ENCODE measurements at regions not wholly inside any gene's neighbourhood (a gene's known extent, or its start where the extent isn't known, plus 50 kb on each side); places are given as distances from the start of the nearest gene placed in this dataset.

DNA sequence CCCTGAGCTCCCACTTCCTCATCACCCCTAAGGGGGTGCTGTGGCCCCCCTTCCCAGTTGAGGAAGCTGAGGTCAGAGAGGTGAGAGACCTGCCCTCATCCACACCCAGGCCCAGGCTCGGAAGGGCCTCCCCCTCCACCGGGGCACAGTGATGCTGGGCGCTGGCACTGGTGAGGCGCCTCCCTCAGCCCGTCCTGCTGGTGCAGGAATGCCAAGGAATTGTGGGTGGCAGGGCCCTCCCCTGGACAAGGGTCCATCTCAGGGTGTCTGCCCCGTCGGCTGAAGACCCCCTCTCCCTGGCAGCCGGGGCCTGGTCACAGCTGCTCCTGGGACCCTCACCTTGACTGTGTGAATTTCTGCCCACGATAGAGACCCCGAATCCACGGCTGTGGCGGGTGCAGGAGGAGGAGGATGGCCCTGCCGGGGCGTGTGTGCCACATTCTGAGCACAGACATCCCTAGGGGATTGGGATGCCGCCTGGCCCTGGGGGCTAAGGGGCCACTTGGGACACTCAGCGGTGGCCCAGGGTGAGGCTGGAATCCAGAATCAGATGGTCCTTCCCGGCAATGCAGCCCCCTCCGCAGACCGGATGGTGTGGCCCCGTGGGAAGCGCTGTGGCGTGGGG is 70.2 kb upstream of the GATA5 start:
- no peak for DNase-seq (ENCODE audit: low spot score)

DNA sequence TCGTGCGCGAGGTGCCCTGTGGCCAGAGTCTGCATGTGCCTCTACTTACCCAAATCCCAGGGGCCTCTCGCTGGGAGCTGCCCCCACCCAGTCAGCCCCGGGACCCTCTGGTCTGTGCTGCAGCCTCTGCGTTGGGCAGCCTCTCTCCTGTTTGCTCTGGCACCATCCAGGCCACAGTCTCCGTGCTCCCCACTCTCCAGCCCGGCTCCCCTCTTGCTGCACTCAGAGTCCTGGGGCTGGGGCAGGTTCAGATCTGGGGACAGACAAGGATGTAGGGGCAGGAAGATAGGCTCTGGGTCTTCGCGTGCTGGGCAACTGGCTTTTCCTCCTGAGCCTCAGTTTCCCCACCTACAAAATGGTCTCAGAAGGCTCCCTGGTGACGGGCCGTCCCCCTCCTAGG is 70.8 kb upstream of the GATA5 start:
- DNase-seq (ENCODE audit: low spot score) = no peak

- no peak for DNase-seq (ENCODE audit: low spot score)
Measured at GRCh38 chr20:62547364-62547763, 71.6 kb upstream of the GATA5 start.

DNA sequence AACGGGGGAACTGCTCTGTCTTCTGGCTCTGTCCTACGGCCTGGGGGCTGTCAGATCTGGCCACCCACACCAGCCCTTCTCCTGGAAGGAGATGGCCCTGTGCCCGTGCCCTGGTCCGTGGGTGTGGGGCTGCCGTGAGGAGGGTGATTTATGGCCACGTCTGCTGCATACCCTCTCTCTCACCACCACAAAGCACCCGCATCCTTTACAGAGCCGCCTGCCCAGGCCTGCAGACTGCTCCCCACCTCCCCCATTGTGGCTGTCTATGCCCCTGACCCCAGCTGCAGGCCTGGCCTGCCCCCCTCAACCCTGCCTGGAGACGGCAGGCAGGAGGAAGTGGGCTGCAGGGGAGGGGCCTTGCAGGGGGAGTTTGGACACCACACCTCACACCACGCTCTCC is 72.7 kb upstream of the GATA5 start:
- no peak for DNase-seq (ENCODE audit: low spot score)

DNA sequence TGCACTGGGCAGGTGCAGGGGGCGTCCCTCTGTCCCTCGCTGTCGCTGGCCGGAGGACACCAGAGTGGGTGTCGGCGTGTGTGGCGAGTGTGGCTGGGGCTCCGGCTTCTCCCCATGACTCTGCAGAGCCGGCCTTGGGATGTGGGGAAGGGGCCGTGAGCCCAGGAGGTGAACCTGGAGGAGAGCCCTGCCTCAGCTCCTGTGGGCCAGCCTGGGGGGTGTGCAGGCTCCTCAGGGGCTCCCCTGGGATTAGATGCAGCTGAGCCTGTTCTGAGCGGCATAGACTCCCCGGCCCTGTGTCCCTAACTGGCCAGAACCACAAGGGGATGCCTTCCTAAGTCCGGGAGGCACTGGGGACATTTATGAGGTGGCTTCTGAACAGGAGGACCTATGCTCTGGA is 73.2 kb upstream of the GATA5 start:
- no peak for DNase-seq (ENCODE audit: low spot score)

DNA sequence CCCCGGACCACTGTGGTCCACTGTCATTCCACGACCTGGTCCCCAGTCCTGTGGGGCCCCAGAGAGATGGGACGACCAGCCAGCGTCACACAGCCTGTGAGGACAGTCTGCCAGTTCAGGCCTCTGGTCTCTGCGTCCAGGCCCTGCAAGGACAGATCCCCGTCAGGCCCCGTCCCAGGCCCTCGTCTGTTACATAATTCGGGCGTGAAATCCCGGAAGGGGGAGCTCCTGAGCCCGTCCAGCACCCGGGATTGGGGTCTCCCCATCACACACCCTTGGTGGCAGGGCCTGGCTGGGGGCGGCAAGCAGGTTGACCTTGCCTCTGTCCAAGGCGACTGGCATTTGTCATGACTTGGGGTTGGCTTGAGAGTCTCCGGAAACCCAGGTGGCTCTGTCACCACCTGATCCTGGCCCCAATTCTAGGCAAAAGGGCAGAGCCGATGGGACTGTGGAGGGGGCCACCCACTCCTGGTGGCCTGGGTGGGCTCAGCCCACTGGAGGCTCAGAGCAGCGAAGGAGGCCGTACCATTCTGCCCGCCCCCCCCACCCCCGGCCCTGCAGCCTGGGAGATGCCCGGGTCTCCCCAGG is 73.8 kb upstream of the GATA5 start:
- no peak for DNase-seq (ENCODE audit: low spot score)

DNA sequence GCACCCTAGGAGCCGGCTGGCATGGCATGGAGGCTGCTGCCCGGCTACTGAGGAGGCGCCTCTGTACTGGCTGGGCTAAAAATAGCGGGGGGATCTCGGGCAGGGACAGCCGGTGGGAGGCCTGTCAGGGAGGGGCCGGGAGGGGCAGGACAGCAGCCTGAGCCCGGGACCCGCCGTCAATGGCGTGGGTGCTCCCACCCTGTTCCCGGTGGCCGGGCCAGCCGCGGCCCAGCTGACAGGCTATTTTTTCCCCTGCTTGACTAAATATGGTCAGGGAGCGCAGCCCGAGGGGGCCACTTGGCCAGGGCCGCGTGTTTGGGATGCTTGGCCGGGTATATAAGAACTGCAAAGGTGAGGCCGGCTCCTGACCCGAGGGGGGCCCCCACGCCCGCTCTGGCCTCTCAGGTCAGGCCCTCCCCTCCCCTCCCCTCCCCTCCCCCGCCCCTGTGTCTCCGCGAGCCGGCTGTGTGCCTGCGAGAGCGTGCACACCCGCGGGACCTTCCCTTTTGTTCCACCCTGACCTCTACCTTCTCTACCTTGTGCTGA is 74.4 kb upstream of the GATA5 start:
- DNase-seq (ENCODE audit: low spot score) = no peak

DNA sequence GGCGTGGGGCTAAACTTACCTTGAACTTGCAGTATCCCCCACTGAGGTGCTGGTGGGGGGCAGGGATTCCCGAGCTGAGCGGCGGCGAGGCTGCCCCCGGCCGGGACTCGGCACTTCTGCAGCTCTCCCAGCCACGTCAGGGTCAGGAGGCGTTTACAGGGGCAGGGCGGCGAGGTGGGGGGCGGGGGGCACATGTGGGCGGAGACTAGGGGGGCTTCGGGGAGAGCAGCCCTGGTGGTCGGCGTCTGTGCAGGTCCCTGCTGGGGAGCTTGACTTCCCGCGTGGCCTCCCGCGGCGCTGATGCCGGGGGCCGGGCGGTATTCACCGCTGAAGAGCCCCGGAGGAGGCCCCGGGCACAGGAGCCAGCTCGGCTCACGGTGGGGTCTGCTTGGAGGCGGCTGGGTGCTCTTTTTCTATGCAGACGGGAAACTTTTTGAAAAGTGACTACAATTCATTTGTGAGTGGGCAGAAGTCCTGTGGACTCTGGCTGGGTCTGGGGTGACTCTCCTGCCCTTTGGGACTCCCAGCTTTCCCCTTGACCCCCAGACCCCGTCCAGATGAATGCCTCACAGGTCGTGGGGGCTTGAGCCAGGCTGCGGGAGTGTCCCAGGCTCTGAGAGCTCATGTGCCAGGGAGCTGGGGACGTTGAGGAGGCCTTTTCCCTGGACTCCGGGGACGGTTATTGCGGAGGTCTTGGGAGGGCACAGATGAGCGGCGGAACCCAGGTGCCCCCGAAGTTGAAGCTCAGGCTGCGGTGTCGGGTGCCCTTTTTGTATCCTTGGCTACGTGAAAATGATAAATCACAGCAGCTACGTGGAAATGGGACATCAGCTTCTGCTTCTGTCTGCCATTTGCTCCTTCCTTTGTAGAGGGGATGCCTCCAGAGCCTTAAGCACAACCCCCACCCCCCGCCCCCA is 75.9 kb upstream of the GATA5 start:
- no peak for DNase-seq (ENCODE audit: low spot score)

DNA sequence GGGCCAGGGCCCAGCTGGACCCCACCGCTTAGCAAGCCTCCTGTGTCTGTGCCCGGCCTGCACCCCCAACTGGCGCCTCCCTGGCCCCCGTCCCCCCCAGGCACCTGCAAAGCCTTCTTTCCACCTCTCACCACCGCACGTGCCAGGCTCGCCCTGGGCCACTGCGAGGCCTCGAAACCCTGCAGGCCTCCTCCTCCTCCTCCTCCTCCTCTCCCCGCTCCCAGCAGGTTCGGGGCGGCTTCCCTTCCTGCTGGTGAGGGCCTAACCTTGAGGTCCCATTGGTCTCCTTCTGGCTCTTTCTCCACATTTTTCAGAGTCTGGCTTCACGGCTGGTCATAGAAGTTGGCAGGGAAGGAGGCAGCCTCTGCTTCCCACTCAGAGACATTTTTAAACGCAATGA is 76.8 kb upstream of the GATA5 start:
- DNase-seq (ENCODE audit: low spot score) = no peak

- no peak for DNase-seq (ENCODE audit: low spot score)
Measured at GRCh38 chr20:62553136-62553837, 77.5 kb upstream of the GATA5 start.

DNA sequence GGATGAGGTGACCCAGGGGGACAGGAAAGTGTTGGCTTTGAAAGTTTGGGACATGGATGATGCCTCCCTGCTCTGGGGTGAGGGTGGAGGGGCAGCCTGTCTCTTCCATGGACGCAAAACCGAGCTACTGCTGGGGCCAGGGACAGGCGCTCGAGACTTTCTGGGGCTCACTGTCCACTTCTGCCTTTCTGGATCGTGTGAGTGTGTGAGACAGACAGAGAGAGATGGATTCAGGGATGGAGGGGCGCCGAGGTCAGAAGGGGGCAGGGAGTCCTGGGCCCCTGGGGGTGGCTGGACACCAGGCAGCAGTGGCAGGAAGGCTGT is 78.0 kb upstream of the GATA5 start:
- DNase-seq (ENCODE audit: low spot score) = no peak

GRCh38 chr20:62554214-62554897 is 78.6 kb upstream of the GATA5 start:
- DNase-seq (ENCODE audit: low spot score) = no peak

DNA sequence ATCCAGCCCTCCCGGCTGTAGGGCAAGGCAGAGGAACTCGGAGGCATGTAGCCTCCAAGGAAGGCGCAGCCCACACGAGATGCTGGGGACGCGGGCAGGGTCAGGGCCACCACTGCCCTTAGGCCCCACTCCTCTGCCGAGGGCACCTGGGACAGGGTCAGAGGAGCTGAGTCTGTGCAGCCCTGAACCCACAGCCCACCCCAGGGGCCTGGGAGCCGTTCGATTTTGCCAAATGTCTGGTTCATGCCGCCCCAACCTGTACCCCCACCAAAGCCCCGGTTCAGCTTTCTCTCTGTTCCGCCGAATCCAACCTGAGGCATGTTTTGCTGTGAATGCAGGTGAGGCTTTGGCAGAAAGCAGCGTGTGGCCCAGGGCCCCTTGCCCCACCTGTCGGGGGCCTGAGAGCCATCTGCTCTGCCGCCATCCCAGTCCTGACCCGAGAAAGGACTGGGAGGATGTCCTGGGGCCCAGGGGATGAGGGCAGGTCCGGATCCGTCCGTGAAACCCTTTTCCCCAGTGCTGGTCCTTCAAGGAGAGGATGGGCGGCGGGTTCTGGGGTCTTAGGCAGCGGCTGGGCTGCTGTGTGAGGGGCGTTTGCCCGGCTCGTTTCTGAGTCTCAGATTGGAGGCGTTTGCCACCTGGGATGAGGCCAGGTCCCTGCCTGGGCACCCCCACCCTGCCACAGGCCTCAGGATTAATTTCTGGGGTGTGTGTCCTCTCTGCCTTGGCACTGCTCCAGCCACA is 79.3 kb upstream of the GATA5 start:
- DNase-seq (ENCODE audit: low spot score) = no peak

- no peak for DNase-seq (ENCODE audit: low spot score)
Measured at GRCh38 chr20:62555642-62556420, 80.0 kb upstream of the GATA5 start.

GRCh38 chr20:62557462-62557861 is 81.7 kb upstream of the GATA5 start:
- DNase-seq (ENCODE audit: low spot score) = no peak

GRCh38 chr20:62557999-62558408 is 82.2 kb upstream of the GATA5 start:
- DNase-seq (ENCODE audit: low spot score) = no peak

- no peak for DNase-seq (ENCODE audit: low spot score)
Measured at GRCh38 chr20:62558779-62559178, 83.0 kb upstream of the GATA5 start.

DNA sequence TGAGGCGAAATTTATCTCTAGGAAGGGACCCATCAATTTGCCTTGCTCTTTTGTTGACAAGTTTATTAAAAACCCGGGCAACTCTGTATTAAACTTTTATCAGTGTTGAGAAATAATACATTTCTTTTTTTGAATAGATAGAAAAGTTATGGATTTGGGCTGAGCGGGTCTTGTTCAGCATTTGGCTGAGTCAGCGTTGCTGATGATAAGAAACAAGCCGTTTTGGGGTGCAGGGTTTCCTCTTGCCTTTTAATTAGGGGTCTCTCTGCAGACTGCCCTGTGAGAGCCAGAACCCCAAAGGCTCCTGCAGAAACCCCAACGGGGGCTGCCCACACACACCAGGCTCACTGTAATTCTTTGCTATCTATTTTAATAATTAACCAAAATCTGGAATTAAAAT is 82.1 kb upstream of the SLCO4A1 start:
- DNase-seq (ENCODE audit: low spot score) = no peak

DNA sequence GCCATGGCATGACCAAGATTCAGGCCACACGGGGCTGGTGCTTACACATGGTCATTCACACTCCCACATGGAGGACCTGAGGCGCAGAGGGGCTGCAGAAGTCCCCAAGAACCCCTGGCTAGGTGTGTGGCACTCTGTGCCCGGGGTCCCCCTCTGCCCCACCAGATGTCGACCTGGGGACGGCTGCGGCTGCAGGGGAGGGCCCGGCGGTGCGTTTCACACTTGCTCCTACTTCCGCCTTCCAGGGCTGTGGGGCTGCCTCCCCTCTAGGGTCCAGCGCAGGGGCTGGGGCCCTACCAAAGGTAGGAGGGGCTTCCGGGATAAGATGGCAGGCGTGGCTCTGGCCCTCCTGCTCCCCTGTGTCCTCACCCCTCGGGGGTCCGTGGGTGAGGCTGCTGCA is 81.1 kb upstream of the SLCO4A1 start:
- no peak for DNase-seq (ENCODE audit: low spot score)

- DNase-seq (ENCODE audit: low spot score) = no peak
Measured at GRCh38 chr20:62561948-62562347, 80.4 kb upstream of the SLCO4A1 start.

All from pons (tissue), 1 donor.